ENCODE measurements at regions not wholly inside any gene's neighbourhood (a gene's known extent, or its start where the extent isn't known, plus 50 kb on each side); places are given as distances from the start of the nearest gene placed in this dataset.
A peak's percentile ranks its signal among the peaks of the same experiment; 100 is the strongest.
"Not testable (repeated sequence)": the region's sequence is repeated elsewhere in the genome, so short reads cannot be mapped to it uniquely, and the experiment has no call there.

- DNase-seq: not testable (repeated sequence)
These were observed 93.2 kb upstream of the GRIN2A start for GRCh38 chr16:10275214-10275996.

- no peak for DNase-seq
These were observed 95.4 kb upstream of the GRIN2A start for GRCh38 chr16:10277597-10277996.

DNA sequence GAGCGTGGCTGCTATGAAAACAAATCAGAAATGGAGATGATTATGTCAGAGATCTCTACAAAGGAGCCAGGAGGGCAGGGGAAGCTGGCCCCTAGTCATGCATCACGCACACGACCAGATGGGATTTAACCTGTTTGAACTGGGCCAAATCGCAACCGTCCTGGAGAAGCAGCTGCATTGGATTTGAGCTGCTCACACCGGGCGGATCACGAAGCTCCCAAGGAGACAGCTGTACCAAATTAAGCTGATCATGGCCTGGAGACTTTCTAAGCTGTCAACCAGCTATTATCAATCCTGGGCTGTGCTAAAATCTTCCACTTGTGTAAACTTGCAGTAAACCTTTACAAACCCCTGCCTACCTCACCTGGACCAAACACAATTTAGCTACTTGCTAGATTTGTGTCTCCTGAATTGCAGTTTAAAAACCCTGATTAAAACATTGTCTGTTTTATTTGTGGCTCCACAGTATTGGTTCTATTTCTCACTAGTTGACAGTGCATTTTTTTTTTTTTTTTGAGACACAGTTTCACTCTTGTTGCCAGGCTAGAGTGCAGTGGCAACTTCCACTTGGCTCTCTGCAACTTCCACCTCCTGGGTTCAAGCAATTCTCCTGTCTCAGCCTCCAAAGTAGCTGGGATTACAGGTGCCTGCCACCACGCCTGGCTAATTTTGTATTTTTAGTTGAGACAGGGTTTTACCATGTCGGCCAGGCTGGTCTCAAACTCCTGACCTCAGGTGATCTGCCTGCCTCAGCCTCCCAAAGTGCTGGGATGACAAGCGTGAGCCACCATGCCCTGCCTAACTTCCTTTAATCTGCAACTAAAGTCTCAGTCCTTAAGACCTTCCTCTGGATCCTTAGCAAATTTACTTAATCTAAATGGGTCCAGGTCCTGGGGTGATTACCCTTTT is 98.3 kb upstream of the GRIN2A start:
- no peak for DNase-seq

- DNase-seq: no peak
These were observed 100.1 kb upstream of the GRIN2A start for GRCh38 chr16:10282367-10282766.

DNA sequence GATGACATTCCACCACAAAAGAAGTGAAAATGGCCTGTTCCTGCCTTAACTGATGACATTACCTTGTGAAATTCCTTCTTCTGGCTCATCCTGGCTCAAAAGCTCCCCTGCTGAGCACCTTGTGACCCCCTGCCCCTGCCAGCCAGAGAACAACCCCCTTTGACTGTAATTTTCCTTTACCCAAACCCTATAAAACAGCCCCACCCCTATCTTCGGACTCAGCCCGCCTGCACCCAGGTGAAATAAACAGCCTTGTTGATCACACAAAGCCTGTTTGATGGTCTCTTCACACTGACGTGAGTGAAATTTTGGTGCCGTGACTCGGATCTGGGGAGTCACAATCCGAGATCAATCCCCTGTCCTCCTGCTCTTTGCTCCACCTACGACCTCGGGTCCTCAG is 101.0 kb upstream of the GRIN2A start:
- DNase-seq: not testable (repeated sequence)

- DNase-seq: not testable (repeated sequence)
These were observed 95.3 kb upstream of the ATF7IP2 start for GRCh38 chr16:10290467-10291105.

DNA sequence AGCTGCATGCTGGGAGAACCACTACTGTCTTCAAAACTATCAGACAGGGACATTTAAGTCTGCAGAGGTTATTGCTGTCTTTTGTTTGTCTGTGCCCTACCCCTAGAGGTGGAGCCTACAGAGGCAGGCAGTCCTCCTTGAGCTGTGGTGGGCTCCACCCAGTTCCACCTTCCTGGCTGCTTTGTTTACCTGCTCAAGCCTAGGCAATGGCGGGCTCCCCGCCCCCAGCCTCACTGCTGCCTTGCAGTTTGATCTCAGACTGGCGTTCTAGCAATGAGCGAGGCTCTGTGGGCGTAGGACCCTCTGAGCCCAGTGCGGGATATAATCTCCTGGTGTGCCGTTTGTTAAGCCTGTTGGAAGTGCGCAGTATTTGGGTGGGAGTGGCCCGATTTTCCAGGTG is 93.7 kb upstream of the ATF7IP2 start:
- DNase-seq: not testable (repeated sequence)

DNA sequence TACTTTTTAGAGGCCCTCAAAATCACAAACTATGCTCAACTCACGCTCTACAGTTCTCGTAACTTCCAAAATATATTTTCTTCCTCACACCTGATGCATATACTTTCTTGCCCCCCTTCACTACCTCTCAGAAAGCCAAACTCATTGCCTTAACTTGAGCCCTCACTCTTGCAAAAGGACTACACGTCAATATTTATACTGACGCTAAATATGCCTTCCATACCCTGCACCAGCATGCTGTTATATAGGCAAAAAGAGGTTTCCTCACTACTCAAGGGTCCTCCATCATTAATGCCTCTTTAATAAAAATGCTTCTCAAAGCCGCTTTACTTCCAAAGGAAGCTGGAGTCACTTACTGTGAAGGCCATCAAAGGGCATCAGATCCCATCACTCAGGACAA is 92.9 kb upstream of the ATF7IP2 start:
- DNase-seq: not testable (repeated sequence)

GRCh38 chr16:10294153-10294552 is 91.7 kb upstream of the ATF7IP2 start:
- DNase-seq: not testable (repeated sequence)

DNA sequence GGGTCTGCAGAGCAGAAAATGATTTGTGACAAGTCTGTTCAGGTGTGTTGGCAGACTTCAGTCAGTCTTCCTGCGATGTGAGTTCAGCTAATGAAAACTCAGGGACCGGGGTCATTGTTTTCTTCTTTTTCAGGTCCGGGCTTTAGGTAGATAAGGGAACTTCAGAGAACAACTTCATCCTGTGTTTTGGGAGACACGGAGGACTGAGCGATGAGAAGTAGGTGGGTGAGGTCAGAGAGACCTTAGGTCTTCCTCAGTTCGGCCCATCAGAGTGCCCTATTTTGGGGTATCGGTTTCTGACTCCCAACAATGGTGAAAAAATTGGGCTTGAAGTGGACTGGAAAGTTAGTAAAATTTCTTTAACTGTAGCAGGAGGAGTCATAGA is 88.9 kb upstream of the ATF7IP2 start:
- no peak for DNase-seq

- DNase-seq: peak; percentile 80
These were observed 88.4 kb upstream of the ATF7IP2 start for GRCh38 chr16:10297341-10298006.

GRCh38 chr16:10300905-10301304 is 85.0 kb upstream of the ATF7IP2 start:
- no peak for DNase-seq

GRCh38 chr16:10301547-10301946 is 84.3 kb upstream of the ATF7IP2 start:
- not testable (repeated sequence) for DNase-seq

DNA sequence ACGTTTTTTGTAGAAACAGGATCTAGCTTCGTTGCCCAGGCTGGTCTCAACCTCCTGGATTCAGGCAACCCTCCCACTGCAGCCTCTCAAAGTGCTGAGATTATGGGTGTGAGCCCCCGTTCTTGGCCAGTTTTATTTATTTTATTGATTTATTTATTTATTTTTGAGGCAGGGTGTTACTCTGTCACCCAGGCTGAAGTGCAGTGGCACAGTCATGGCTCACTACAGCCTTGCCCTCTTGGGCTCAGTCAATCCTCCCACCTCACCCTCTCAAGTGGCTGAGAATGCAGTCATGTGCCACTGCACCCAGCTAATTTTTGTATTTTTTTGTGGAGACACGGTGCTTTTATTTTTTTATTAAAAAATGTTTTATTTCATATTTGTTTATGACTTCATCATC is 79.9 kb upstream of the ATF7IP2 start:
- DNase-seq: no peak

GRCh38 chr16:10308305-10309193 is 77.3 kb upstream of the ATF7IP2 start:
- no peak for DNase-seq

- no peak for DNase-seq
These were observed 76.5 kb upstream of the ATF7IP2 start for GRCh38 chr16:10309271-10309932.

DNA sequence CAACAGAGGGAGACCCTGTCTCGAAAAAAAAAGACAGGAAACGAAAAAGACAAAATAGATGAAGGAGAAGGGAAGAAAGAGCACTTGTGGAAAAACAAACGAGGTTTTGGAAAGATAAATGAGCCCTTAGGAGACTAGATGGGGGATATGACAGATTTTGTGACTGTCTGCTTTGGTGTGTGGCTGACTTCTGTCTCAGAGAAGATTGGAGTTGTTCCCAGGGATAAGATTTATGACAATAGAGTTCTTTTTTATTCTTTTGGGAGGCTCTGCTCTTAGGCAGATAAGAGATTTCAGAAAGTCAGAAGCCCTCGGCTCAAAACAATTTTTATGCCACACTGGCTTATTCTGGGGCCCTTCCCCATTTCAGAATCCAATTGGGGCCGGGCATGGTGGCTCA is 73.9 kb upstream of the ATF7IP2 start:
- no peak for DNase-seq

DNA sequence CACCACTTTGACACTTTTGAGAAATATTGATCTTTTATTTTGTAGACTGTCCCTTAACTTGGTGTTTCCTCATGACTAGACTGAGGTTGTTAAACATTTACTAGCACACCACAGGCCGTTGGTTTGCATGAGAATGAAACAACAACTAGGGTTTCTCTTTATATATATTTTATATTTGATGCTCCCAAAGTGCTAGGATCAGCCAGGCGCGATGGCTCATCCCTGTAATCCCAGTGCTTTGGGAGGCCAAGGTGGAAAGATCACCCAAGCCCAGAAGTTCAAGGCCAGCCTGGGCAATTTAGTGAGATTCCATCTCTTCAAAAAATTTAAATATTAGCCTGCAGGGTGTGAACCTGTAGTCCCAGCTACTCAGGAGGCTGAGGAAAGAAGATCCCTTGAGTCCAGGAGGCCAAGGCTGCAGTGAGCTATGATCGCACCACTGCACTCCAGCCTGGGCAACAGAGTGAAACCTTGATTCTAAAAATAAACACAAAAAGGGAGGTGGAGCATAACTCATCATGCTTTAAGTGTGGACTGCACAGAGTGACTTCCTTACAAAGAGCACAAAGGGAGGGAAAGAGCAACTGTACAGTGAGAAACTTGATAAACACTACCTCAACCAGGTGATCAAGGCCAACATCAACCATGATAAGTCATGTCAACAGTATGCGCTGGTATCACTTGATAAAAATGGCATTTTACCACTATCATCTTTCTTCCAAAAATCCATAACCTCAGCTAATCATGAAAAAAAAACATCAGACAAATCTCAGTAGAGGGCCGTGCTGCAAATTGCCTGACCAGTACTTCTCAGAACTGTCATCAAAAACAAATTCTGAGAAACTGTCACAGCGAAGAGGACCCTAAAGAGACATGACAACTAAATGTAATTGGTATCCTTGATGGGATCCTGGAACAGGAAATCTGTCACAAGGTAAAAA is 72.8 kb upstream of the ATF7IP2 start:
- DNase-seq: no peak

DNA sequence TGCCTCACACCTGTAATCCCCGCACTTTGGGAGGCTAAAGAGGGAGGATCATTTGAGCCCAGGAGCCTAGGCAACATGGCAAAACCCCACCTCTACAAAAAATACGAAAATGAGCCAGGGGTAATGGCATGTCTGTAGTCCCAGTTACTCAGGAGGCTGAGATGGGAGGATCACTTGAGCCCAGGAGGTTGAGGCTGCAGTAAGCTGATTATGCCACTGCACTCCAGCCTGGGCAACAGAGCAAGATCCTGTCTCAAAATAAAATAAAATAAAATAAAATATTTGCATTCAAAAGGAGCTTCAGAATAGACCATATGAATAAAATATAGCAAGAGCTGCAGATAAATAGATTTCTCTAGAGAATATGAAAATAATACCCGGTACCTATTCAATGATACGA is 71.5 kb upstream of the ATF7IP2 start:
- DNase-seq: no peak

- DNase-seq: peak; percentile 18
These were observed 71.0 kb upstream of the ATF7IP2 start for GRCh38 chr16:10314811-10315210.

Data from suppressor macrophage treated with lipopolysaccharide for 4 hours (primary cell).